GM18505 (cell line): ENCODE measurements at regions not wholly inside any gene's neighbourhood (a gene's known extent, or its start where the extent isn't known, plus 50 kb on each side); places are given as distances from the start of the nearest gene placed in this dataset.
"Not testable (repeated sequence)": the region's sequence is repeated elsewhere in the genome, so short reads cannot be mapped to it uniquely, and the experiment has no call there.

Experiments
- ATAC-seq: cut with Tn5 transposase; IDR thresholded peaks from one replicate; pipeline ENCODE4 v1.9.1; 2021; ENCODE audit not compliant: unreplicated experiment
- POLR2A ChIP-seq: IDR thresholded peaks from 4 replicates; pipeline ENCODE4 v1.6.1; 2011; ENCODE audit warnings: borderline replicate concordance; ENCODE audit not compliant: insufficient read depth, insufficient read length; ENCODE audit errors: extremely low read depth

GRCh38 chr5:111851631-111852548 is 94.9 kb upstream of the NREP start:
- no peak for TF ChIP-seq POLR2A
- ATAC-seq: no peak

- TF ChIP-seq POLR2A: no peak
- ATAC-seq: no peak
Observed at GRCh38 chr5:111848476-111848875, 91.5 kb upstream of the NREP start.

GRCh38 chr5:111847052-111847925 is 90.3 kb upstream of the NREP start:
- no peak for TF ChIP-seq POLR2A
- no peak for ATAC-seq

- no peak for ATAC-seq
- TF ChIP-seq POLR2A: no peak
Observed at GRCh38 chr5:111840036-111840674, 83.2 kb upstream of the NREP start.

GRCh38 chr5:111839438-111839837 is 82.4 kb upstream of the NREP start:
- no peak for ATAC-seq
- no peak for TF ChIP-seq POLR2A

GRCh38 chr5:111836426-111836825 is 79.4 kb upstream of the NREP start:
- TF ChIP-seq POLR2A: no peak
- no peak for ATAC-seq

- no peak for ATAC-seq
- no peak for TF ChIP-seq POLR2A
Observed at GRCh38 chr5:111834926-111835599, 78.1 kb upstream of the NREP start.

GRCh38 chr5:111830333-111830732 is 73.3 kb upstream of the NREP start:
- ATAC-seq: no peak
- TF ChIP-seq POLR2A: no peak

- ATAC-seq: no peak
- TF ChIP-seq POLR2A: no peak
Observed at GRCh38 chr5:111829701-111830100, 72.7 kb upstream of the NREP start.

- no peak for TF ChIP-seq POLR2A
- no peak for ATAC-seq
Observed at GRCh38 chr5:111826064-111826463, 69.1 kb upstream of the NREP start.

GRCh38 chr5:111820072-111820471 is 63.1 kb upstream of the NREP start:
- ATAC-seq: no peak
- TF ChIP-seq POLR2A: no peak

- ATAC-seq: not testable (repeated sequence)
Observed at GRCh38 chr5:111819028-111819427, 62.0 kb upstream of the NREP start.

- no peak for TF ChIP-seq POLR2A
- no peak for ATAC-seq
Observed at GRCh38 chr5:111813537-111813936, 56.5 kb upstream of the NREP start.
